Fibroblast of gingiva (primary cell): ENCODE measurements at regions not wholly inside any gene's neighbourhood (a gene's known extent, or its start where the extent isn't known, plus 50 kb on each side); places are given as distances from the start of the nearest gene placed in this dataset.

Experiments used
- DNase-seq: peaks from one replicate; pipeline ENCODE4 v3.0.0-alpha.2; 2011; ENCODE audit warnings: low read depth

GRCh38 chr10:131490991-131491594, 179.6 kb upstream of the TCERG1L start:
- DNase-seq = peak; percentile 42

- DNase-seq = no peak
Measured at GRCh38 chr10:131492211-131492857, 180.8 kb upstream of the TCERG1L start.

GRCh38 chr10:131493432-131493831, 181.9 kb upstream of the TCERG1L start:
- DNase-seq = no peak

- no peak for DNase-seq
Measured at GRCh38 chr10:131494451-131494850, 182.9 kb upstream of the TCERG1L start.

GRCh38 chr10:131495224-131495623, 183.7 kb upstream of the TCERG1L start:
- DNase-seq = no peak

- DNase-seq = no peak
Measured at GRCh38 chr10:131495892-131496291, 184.4 kb upstream of the TCERG1L start.

- no peak for DNase-seq
Measured at GRCh38 chr10:131496351-131497052, 185.0 kb upstream of the TCERG1L start.

- DNase-seq = no peak
Measured at GRCh38 chr10:131499566-131499965, 188.0 kb upstream of the TCERG1L start.

- no peak for DNase-seq
Measured at GRCh38 chr10:131500181-131500580, 188.7 kb upstream of the TCERG1L start.

GRCh38 chr10:131500892-131501291, 189.4 kb upstream of the TCERG1L start:
- DNase-seq = no peak

- no peak for DNase-seq
Measured at GRCh38 chr10:131503992-131504391, 192.5 kb upstream of the TCERG1L start.

- no peak for DNase-seq
Measured at GRCh38 chr10:131511391-131511790, 199.9 kb upstream of the TCERG1L start.

- DNase-seq = no peak
Measured at GRCh38 chr10:131512852-131513251, 201.3 kb upstream of the TCERG1L start.

GRCh38 chr10:131513445-131513844, 201.9 kb upstream of the TCERG1L start:
- no peak for DNase-seq

GRCh38 chr10:131513901-131514300, 202.4 kb upstream of the TCERG1L start:
- DNase-seq = no peak

GRCh38 chr10:131514454-131514853, 202.9 kb upstream of the TCERG1L start:
- no peak for DNase-seq

GRCh38 chr10:131516285-131516684, 204.8 kb upstream of the TCERG1L start:
- DNase-seq = no peak

- DNase-seq = no peak
Measured at GRCh38 chr10:131517781-131518180, 206.3 kb upstream of the TCERG1L start.

- no peak for DNase-seq
Measured at GRCh38 chr10:131519723-131520605, 208.4 kb upstream of the TCERG1L start.

GRCh38 chr10:131531265-131532190, 220.0 kb upstream of the TCERG1L start:
- no peak for DNase-seq

GRCh38 chr10:131532291-131532690, 220.8 kb upstream of the TCERG1L start:
- DNase-seq = no peak
